ENCODE measurements at regions not wholly inside any gene's neighbourhood (a gene's known extent, or its start where the extent isn't known, plus 50 kb on each side); places are given as distances from the start of the nearest gene placed in this dataset.

- peak; percentile 64 for DNase-seq (ENCODE audit: low read depth)
- TF ChIP-seq, protein P1, sequence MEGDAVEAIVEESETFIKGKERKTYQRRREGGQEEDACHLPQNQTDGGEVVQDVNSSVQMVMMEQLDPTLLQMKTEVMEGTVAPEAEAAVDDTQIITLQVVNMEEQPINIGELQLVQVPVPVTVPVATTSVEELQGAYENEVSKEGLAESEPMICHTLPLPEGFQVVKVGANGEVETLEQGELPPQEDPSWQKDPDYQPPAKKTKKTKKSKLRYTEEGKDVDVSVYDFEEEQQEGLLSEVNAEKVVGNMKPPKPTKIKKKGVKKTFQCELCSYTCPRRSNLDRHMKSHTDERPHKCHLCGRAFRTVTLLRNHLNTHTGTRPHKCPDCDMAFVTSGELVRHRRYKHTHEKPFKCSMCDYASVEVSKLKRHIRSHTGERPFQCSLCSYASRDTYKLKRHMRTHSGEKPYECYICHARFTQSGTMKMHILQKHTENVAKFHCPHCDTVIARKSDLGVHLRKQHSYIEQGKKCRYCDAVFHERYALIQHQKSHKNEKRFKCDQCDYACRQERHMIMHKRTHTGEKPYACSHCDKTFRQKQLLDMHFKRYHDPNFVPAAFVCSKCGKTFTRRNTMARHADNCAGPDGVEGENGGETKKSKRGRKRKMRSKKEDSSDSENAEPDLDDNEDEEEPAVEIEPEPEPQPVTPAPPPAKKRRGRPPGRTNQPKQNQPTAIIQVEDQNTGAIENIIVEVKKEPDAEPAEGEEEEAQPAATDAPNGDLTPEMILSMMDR (IDR thresholded peaks at IDR 0.05; ENCODE audit: insufficient read depth, low read depth, low read length, missing control alignments) = no peak
- no peak overlapping the region for H3K4me3 ChIP-seq (ENCODE audit: low read length)
Observed at GRCh38 chr20:57939499-57939898, 229.7 kb upstream of the PMEPA1 start.

DNA sequence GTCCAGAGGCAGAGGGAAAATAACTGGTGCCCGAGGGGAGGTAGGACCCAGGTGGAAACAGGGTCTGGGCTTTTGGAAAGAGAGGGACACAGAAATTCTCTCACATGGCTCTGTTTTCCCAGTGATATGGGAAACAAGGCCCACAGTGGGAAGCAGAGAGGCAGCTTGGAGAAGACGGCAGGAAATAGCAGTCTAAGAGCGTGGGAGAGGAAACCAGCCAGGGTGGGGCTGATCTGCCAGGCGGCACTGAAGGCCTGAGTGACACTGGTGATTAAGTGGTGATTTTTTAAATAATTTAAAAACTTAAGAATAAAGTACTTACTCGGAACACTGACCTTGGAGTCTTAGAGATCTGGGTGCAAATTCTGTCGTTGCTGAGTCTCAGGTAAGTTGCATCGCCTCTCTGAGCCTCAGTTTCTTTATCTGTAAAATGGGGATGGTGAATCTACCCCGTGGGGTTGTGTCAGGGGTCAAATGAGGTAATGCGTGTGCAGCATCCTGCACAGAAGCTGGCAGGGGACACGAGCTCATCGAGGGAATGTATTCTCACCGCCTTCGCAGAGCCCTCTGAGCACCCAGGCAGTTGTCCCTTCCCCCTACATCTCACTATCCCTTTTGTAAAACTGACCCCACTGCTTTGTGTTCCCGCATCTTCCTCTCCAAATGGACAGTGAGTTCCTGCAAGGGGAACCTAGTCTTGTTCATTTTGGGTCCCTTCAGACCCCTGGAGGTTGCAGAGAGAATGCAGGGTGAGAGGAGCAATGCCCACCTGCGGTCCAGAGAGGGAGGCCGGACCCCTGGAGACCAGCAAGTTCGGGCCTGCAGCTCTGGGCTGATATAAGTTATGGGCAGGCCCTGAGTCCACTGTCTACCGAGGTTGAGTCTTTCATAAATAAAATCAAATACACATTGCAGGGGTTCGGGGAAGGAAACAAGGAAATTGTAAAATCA is 228.6 kb upstream of the PMEPA1 start:
- DNase-seq (ENCODE audit: low read depth) = no peak
- TF ChIP-seq, protein P1 (IDR thresholded peaks at IDR 0.05; ENCODE audit: insufficient read depth, low read depth, low read length, missing control alignments) = no peak

DNA sequence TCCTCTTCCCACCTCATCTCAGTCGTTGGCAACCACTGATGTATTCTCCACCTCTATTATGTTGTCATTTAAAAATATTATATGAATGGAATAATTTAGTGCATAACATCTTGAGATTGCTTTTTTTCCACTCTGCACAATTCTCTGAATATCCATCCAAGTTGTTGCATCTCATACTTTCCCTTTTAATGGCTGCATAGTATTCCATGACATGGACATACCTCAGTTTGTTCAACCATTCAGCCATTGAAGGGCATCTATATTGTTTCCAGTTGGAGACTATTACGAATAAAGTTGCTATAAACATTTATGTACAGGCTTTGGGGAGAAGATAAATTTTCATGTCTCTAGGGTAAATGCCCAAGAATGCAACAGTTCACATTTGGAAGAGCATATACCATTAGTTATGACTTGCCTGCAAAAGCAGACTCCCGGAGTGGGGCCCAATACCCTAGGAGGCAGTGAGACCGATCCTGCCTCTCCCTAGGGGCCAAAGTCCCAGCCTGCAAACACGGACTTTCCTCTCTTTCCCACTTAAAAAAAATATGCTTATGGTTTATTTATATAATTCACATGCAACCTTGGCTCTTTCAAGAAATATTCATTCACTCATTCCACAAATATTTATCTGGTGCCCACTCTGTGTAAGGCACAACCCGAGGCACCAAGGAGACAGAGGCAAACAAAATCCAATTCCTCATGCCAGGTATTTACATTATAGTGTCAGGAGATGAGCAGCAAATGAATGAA is 227.0 kb upstream of the PMEPA1 start:
- no peak overlapping the region for H3K4me3 ChIP-seq (ENCODE audit: low read length)
- no peak for DNase-seq (ENCODE audit: low read depth)
- TF ChIP-seq, protein P1 (IDR thresholded peaks at IDR 0.05; ENCODE audit: insufficient read depth, low read depth, low read length, missing control alignments) = no peak

More for the DNA sequence above, 228.6 kb upstream of the PMEPA1 start:
- H3K4me3 ChIP-seq (ENCODE audit: low read length) = no peak overlapping the region

DNA sequence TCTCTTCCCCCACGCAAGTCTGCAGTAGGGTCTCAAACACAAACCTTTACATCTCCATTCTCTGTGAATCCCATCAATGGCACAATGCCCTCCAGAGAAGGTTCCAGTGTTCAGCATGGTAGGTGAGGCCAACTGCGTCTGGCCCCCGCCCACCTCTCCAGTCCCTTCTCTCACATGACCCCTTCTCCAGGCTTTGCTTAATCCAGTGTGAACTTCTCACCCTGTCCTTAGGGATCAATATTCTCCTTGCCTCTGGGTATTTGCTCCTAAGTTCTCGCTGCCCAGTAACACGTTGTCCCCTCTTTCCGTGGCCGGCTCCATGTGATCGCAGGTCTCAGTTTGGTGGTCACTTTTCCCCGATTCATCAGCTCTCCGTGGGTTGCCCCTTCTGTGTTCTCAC is 225.1 kb upstream of the PMEPA1 start:
- no peak overlapping the region for H3K4me3 ChIP-seq (ENCODE audit: low read length)
- no peak for DNase-seq (ENCODE audit: low read depth)
- TF ChIP-seq, protein P1 (IDR thresholded peaks at IDR 0.05; ENCODE audit: insufficient read depth, low read depth, low read length, missing control alignments) = no peak

DNA sequence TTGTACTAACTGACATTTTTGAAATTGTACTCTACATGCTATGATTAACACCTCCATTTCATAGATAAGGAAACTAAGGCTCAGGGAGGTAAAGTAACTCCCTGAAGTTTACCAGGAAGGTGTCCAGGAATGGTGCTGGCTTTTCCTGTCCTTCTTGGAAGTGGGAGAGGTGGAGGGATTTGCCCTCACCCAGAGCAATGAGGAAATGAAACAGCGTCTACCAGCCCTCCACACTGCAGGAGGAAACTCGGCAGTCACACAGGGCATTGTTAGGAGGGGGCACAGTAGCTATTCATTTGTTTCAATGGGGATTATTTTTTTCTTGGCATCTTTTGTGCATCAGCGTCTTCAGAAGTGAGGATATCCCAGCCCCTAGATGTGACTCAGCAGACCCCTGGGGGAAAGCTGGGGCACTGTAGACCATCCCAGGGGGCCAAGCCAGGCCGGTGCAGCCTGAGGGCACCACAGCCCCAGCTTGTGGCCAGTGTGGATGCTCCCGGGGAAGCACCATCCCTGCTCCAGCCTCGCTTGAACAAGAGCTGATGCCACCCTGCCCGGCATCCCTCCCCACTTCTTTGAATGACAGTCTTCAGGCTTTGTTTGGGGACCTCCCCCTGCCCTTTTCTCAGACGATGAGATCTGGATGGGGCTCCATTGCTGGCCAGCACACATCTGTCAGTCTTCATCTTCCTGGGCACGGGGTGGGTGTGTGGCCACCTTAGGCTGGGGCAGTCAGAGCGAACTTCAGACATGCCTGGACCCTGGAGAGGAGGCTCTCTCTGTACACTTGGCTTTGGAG is 224.4 kb upstream of the PMEPA1 start:
- TF ChIP-seq, protein P1 (IDR thresholded peaks at IDR 0.05; ENCODE audit: insufficient read depth, low read depth, low read length, missing control alignments) = no peak
- no peak overlapping the region for H3K4me3 ChIP-seq (ENCODE audit: low read length)
- DNase-seq (ENCODE audit: low read depth) = no peak

GRCh38 chr20:57932227-57932864 is 222.5 kb upstream of the PMEPA1 start:
- TF ChIP-seq, protein P1 (IDR thresholded peaks at IDR 0.05; ENCODE audit: insufficient read depth, low read depth, low read length, missing control alignments) = no peak
- no peak for DNase-seq (ENCODE audit: low read depth)
- H3K4me3 ChIP-seq (ENCODE audit: low read length) = no peak overlapping the region
